ENCODE measurements at regions not wholly inside any gene's neighbourhood (a gene's known extent, or its start where the extent isn't known, plus 50 kb on each side); places are given as distances from the start of the nearest gene placed in this dataset.

GRCh38 chr12:85559127-85559526 is 277.1 kb downstream of the RASSF9 start:
- no peak for TF ChIP-seq CTCF (IDR thresholded peaks at IDR 0.05)
- no peak for TF ChIP-seq POLR2A (IDR thresholded peaks at IDR 0.05)
